Heart left ventricle (tissue), 13 donors: ENCODE measurements at regions not wholly inside any gene's neighbourhood (a gene's known extent, or its start where the extent isn't known, plus 50 kb on each side); places are given as distances from the start of the nearest gene placed in this dataset.

Experiments
- CTCF ChIP-seq, 12 donors: fragments of 200-600 bp; sonication (generic) in 4 of 12; IDR thresholded peaks; one replicate each; pipeline versions ENCODE4 v1.5.0 to v1.8.0; 2018 to 2022; ENCODE audit warnings: antibody characterized with exemption in 12 of 12, mild to moderate bottlenecking in 5 of 12
- POLR2A ChIP-seq, 2 donors: fragments of 450-650 bp; IDR thresholded peaks; one replicate each; pipeline ENCODE4 v1.6.1; 2017; ENCODE audit warnings: antibody characterized with exemption in 2 of 2, mild to moderate bottlenecking in 2 of 2, moderate library complexity in 2 of 2
- donor health status: ischemic (EF 13 %, LVEDD 7.1; RV severe dilation, severe dysfunction).
- donor health status: DM: no; HTN: yes; CAD: no.
- donor health status: DM: no; HTN: no; CAD: no.
- donor health status: ischemic (EF 25% LVEDD 6.9; RV normal size, moderate dysfunction).
- donor health status: ischemic (EF 25% LVEDD 5.7; RV mildly dilated, moderate dysfunction).
- donor health status: ischemic (EF 35%, LVEDD 5.7; RV mildly dilated, moderate dysfunction).
- donor health status: nonischemic (EF 11% LVEDD 7.7; RV severe dilation, severe dysfunction).
- donor health status: DM: yes; HTN: yes; CAD: no.
- donor health status: PGD.
- donor health status: ischemic (EF 29% LVEDD 5.4; RV normal size, mild dysfunction).
- donor health status: nonischemic (EF 23%, LVEDD 6.1; RV moderate dilation, normal function).

GRCh38 chr1:107004421-107004820 lies 52.1 kb upstream of the PRMT6 start:
- TF ChIP-seq CTCF (IDR thresholded peaks at IDR 0.05) (no peak), POLR2A (IDR thresholded peaks at IDR 0.05) (no peak)
